Tongue (tissue), 1 donor: ENCODE measurements at regions not wholly inside any gene's neighbourhood (a gene's known extent, or its start where the extent isn't known, plus 50 kb on each side); places are given as distances from the start of the nearest gene placed in this dataset.

Experiments used
- DNase-seq: peaks from one replicate; pipeline ENCODE4 v3.0.0-alpha.2; 2015

DNA sequence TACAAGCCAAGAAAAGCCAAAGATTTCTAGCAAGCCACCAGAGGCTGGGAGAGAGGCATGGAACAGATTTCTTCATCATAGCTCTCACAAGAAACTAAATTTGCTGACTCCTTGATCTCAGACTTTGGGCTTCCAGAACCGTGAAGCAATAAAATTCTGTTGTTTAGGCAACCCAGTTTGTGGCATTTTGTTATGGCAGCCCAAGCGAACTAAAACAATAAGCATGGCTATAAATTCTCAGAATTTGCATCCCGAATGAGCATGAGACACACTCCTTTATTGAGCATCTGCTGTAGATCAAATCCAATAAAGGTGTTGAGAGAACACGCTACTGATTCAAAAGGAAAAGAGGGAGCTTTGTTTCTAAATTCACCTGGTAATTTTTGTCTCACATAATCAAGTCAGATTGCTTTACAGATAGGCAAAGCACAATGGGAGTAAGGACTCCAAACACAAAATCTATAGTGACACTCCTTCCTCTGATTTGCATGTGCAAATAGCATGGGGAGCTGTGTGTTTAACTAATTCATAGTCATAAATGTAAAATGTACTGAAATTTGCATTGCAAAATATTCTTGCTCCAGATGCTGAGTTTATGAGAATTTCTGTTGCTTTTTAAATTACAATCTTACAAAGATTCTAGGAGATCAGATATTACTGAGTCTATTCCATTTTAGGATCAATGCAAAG lies 308.7 kb downstream of the MED10 start:
- no peak for DNase-seq

- DNase-seq: no peak
These were observed 312.3 kb downstream of the MED10 start for GRCh38 chr5:6066016-6066415.

GRCh38 chr5:6059137-6059800 lies 319.1 kb downstream of the MED10 start:
- no peak for DNase-seq

- no peak for DNase-seq
These were observed 320.2 kb downstream of the MED10 start for GRCh38 chr5:6058055-6058715.

GRCh38 chr5:6056280-6056679 lies 322.1 kb downstream of the MED10 start:
- DNase-seq: no peak

- no peak for DNase-seq
These were observed 328.7 kb downstream of the MED10 start for GRCh38 chr5:6049662-6050061.

- DNase-seq: no peak
These were observed 329.6 kb downstream of the MED10 start for GRCh38 chr5:6048746-6049145.

DNA sequence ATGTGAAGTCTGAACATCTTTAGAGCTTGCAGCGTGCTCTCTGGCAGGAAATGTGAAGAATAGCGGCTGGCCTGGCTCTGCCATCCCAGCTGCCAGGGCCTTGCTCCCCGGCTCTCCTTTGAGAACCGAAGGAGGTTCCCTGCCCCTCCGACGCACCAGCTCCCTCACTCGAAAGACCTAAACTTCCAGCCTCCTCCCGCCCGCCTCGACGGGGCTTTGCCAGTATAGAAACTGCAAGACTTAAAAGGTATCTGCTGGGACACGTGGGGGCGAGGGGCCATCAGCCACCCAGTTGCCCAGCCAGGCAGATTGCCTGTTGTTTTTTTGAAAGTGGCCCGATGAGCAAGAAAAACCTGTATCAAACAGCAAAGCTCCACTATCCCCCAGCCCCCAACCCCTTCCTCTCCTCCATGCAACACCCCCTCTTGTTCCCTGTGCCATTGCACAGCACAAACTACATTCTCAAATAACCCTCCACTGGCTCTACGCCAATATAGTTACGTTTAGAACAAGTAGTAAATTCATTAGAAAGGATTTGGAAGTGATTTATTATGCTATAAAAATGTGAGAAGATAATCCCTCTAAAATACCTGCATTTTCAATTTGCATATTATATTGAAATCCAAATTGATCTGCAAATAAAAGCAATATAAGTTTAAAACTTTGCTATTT lies 331.9 kb downstream of the MED10 start:
- DNase-seq: no peak

GRCh38 chr5:6043491-6044310 lies 334.6 kb downstream of the MED10 start:
- DNase-seq: no peak

DNA sequence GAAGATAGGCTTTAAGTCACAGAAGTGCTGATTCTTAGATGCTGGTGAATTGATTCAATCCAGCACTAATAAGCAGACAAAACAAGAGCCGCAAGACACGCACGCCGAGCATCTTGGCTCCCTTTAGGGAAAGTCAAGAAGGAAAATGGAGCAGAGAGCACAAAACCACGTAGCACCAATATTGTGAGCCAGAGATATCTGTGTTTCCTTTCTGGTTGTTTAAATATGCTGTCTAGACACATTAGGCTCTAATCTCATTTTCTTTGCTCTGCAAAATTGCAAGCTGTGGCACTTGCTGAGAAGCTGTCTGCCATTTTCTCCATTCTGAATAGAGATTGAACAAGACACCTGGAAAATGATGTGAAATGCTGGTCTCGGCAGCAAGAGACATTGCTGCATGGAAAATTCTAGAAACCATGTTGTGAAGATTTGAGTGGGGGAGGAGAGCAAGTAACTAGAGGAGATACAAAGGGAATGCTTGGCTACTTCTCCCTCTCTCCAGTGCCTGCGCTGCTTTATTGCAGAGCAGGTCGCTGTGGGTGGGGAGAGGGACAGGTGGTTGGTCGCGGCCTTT lies 336.3 kb downstream of the MED10 start:
- DNase-seq: no peak

DNA sequence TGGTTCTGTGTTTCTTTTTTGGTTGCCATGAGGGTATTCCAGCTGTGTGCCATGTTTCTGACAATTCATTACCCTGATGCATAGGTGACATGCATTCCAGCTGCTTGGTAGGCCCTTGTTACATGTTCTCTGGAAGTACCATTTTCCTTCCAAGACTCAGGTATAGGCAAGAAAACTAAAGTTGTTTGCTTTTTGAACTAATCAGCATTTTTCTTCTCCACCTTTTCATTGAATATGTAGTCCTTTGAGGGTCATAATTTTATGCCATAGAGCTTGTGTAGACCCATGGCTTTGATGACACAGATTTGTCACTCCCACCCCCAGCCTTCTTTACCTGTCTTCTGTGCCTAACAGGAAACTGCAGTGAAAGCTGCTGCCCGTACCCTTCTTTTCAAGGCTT lies 339.2 kb downstream of the MED10 start:
- no peak for DNase-seq

DNA sequence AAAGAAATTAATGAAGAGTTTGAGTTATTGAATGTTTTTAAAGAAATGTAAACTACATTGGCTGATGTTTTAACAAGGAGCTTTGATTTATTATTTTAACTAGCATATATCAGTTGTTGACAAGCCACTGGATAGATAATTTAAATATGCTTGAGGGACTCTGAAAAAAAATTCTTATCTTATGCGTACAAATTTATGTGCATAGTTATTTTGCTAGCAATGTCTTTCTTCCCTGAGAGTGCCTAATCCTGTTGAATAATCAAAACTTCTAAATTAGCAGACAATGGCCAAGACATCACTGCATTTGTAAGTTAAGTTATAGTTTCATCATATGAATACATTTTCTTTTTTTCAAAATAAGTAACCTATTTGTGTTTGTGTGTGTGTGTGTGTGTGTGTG lies 342.3 kb downstream of the MED10 start:
- DNase-seq: no peak

GRCh38 chr5:6029811-6030271 lies 348.5 kb downstream of the MED10 start:
- no peak for DNase-seq

DNA sequence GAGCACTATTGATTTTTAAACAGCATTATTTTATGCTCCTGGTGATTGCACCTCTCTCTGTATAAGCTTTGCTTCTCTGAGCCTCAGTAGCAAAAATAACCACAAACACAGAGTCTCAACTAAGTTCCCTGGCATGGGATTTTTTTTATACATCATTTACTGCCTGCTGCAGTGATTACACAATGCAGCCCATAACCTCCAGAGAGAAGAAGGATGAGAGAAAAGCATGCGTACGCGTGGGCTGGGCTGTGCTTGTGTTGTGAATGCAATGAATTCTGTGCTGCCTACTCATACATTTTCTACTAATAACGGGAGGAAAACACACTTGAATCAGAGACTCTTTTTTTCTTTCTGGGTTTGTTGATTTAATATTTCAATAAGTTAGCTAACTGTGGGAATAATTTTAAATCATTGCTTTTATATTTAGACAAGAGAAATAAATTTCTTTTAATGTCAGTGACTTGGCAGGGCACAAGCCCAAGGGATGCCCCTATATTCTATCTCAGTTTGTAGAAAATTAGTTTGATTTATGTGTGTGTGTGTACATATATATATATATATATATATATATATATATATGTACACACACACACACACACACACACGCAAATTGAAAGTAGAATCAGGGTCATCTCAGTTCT lies 351.5 kb downstream of the MED10 start:
- peak; percentile 5 for DNase-seq

DNA sequence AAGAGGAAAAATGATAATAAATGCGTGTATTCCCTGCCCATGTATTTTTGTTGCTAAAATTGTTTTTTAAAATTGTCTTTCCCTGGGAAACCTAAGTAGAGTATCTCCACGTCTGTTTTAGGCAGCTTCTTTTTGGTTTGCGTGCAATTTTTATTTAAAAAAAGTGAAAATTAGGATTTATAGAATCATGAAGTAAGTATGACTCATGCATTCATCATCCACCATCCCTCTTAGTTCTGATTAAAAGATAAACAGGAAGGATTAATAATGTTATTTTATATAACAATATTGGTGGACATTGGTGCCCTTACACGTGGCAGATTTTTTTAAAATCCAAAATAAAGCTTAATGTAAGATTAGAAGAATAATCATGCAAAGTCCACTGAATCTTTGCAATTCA lies 358.7 kb downstream of the MED10 start:
- no peak for DNase-seq

DNA sequence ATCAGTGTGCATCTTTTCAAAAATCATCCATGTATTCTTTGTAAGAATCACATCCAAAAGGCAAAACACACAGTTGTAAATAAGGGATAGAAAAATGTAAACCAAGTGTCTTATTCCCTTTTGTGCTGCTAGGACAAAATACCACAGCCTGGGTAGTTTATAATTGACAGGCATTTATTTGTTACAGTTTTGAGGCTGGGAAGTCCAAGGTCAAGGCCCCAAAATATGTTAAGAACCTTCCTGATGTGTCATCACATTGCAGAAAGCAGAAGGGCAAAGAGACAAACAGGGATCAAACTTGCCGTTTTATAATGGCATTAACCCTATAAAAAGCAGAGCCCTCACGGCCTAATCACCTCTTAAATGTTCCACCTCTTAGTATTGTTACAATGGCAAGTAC lies 364.8 kb downstream of the MED10 start:
- no peak for DNase-seq

DNA sequence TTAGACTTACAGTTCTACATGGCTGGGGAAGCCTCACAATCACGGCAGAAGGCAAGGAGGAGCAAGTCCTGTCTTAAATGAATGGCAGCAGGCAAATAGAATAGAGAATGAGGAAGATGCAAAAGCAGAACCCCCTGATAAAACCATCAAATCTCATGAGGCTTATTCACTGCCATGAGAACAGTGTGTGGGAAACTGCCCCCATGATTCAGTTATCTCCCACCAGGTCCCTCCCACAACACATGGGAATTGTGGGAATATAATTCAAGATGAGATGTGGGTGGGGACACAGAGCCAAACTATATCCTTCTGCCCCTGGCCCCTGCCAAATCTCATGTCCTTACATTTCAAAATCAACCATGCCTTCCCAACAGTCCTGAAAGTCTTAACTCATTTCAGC lies 367.1 kb downstream of the MED10 start:
- DNase-seq: no peak

- no peak for DNase-seq
These were observed 371.5 kb downstream of the MED10 start for GRCh38 chr5:6006838-6007314.

GRCh38 chr5:6003040-6003825 lies 375.1 kb downstream of the MED10 start:
- no peak for DNase-seq

DNA sequence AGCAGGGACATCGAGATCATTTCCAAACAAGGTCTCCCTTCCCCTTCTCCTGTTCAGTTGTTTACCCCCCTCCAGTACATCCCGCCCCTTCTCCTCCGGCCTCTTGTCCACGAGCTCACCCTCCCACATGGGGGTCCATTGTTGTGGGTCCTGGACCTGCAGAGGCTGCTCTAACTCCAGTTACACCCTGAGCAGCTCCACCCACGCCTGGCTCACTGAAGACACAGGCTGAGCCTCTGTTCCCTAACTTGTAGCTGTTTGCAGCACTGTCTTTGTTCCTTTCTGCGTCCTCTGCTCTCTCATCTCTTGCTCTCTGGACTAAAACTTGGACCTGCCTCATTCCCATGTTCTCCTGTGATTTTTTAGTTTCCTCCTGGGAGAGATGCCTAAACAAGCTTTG lies 377.5 kb downstream of the MED10 start:
- DNase-seq: no peak
